GM21360 (cell line): ENCODE measurements at regions not wholly inside any gene's neighbourhood (a gene's known extent, or its start where the extent isn't known, plus 50 kb on each side); places are given as distances from the start of the nearest gene placed in this dataset.

Experiments used
- ATAC-seq: cut with Tn5 transposase; IDR thresholded peaks from one replicate; pipeline ENCODE4 v1.9.1; 2021; ENCODE audit warnings: mild to moderate bottlenecking, moderate library complexity; ENCODE audit not compliant: unreplicated experiment

- no peak for ATAC-seq
Observed at GRCh38 chr2:216320852-216321251, 51.4 kb downstream of the MARCHF4 start.

GRCh38 chr2:216319771-216320170 is 52.5 kb downstream of the MARCHF4 start:
- ATAC-seq: no peak

- ATAC-seq: no peak
Observed at GRCh38 chr2:216318521-216318874, 53.8 kb downstream of the MARCHF4 start.

- no peak for ATAC-seq
Observed at GRCh38 chr2:216317831-216318520, 54.3 kb downstream of the MARCHF4 start.

GRCh38 chr2:216316743-216317142 is 55.5 kb downstream of the MARCHF4 start:
- ATAC-seq: no peak

GRCh38 chr2:216315802-216316603 is 56.3 kb downstream of the MARCHF4 start:
- no peak for ATAC-seq

GRCh38 chr2:216312441-216312840 is 59.8 kb downstream of the MARCHF4 start:
- ATAC-seq: no peak

- ATAC-seq: no peak
Observed at GRCh38 chr2:216308576-216308975, 63.7 kb downstream of the MARCHF4 start.

- no peak for ATAC-seq
Observed at GRCh38 chr2:216307496-216307895, 64.8 kb downstream of the MARCHF4 start.

- ATAC-seq: no peak
Observed at GRCh38 chr2:216306868-216307267, 65.4 kb downstream of the MARCHF4 start.

- ATAC-seq: no peak
Observed at GRCh38 chr2:216305574-216305973, 66.7 kb downstream of the MARCHF4 start.

- ATAC-seq: no peak
Observed at GRCh38 chr2:216302981-216303676, 69.2 kb downstream of the MARCHF4 start.

- ATAC-seq: no peak
Observed at GRCh38 chr2:216300906-216301305, 71.4 kb downstream of the MARCHF4 start.

GRCh38 chr2:216299588-216299987 is 72.7 kb downstream of the MARCHF4 start:
- no peak for ATAC-seq

- no peak for ATAC-seq
Observed at GRCh38 chr2:216298719-216299495, 73.4 kb downstream of the MARCHF4 start.

GRCh38 chr2:216296856-216297255 is 75.4 kb downstream of the MARCHF4 start:
- ATAC-seq: no peak

- no peak for ATAC-seq
Observed at GRCh38 chr2:216294305-216294704, 78.0 kb downstream of the MARCHF4 start.

GRCh38 chr2:216293883-216294282 is 78.4 kb downstream of the MARCHF4 start:
- no peak for ATAC-seq

GRCh38 chr2:216292886-216293301 is 79.4 kb downstream of the MARCHF4 start:
- ATAC-seq: no peak

- no peak for ATAC-seq
Observed at GRCh38 chr2:216292475-216292874, 79.8 kb downstream of the MARCHF4 start.

- ATAC-seq: no peak
Observed at GRCh38 chr2:216289470-216289869, 82.8 kb downstream of the MARCHF4 start.
